ENCODE measurements at regions not wholly inside any gene's neighbourhood (a gene's known extent, or its start where the extent isn't known, plus 50 kb on each side); places are given as distances from the start of the nearest gene placed in this dataset.
"Not testable (repeated sequence)": the region's sequence is repeated elsewhere in the genome, so short reads cannot be mapped to it uniquely, and the experiment has no call there.

DNA sequence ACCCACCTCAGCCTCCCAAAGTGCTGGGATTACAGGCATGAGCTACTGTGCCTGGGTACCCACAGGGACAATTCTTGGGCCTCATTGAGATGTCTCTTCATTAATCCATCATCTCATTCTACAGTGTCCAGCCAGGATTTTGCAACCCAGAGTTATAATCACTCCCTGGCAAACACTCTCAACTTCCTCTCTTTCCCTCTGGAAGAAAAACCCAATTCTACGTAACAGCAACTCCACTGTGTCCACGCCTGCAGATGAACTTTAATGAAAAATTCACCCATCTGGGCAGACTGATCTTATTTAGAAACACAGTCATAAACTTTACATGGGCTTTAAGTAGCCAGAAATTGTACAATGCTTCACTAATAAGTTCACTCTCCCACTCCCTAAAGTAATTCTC lies 90.1 kb upstream of the ABCC4 start:
- DNase-seq, result no peak

DNA sequence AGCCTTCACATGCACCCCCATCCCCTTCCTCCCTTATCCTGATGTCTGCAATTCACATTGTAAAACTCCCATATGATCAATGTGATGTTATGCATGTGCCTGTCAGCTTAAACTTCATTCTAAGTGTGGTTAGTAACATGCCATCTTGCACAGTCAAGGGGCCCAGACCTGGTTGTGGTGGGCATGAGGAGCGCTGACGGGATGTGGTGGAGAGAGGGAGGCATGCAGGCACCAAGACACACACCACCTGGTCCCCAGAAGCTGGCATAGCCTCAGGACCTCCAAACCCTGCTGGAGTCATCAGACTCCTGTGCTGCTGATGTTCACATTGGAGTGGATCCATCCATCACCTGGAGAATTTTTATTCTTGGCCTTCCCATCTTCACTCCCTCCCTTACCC lies 90.5 kb upstream of the ABCC4 start:
- no peak for DNase-seq

DNA sequence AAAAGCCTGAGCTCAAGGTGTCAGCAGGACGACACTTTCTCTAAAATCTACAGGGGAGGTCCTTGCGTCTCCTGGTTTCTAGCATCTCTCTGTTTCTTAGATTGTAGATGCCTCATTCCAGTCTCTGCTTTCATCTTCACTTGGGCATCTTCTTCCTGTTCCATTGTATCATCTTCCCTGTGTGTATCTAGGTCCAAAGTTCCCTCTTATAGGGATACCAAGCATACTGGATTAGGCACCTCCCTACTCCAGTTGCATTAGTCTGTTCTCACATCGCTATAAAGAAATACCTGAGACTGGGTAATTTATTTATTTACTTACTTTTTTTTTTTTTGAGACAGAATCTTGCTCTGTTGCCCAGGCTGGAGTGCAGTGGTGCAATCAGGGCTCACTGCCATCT lies 91.3 kb upstream of the ABCC4 start:
- no peak for DNase-seq

GRCh38 chr13:95403349-95404140 lies 102.3 kb upstream of the ABCC4 start:
- DNase-seq, result no peak

DNA sequence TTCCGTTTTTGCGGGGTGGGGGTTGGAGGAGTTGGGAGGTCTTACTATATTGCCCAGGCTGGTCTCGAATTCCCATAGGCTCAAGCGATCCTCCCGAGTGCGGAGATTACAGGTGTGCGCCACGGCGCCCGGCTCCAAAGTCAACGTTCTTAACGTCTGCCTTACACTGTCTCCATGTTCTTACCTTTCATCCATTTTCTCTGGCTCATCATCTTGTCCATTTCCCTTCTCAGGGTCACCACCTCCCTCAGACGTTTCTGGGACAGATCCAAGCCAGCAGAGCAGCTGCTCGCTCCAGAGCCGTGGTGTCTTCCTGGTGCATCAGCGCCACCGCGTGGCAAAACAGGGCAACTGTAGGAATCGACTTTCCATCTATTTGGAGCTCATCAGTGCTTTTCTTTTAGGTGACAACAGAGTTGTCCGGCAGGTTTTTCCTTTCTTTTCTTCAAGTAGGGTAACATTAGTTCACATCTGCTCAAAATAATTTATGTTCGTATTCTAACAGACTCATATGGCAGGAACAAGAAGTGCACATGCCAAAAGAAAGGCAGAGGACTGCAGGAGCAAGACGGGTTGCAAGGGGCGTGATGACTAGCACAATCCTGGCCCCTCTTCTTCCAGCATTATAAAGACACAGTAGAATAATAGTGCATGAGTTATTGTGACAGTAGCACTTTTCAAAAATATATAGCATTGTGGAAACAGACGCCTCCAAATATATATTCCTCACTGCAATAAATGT lies 103.1 kb upstream of the ABCC4 start:
- DNase-seq, result peak; percentile 64

GRCh38 chr13:95406176-95406575 lies 104.9 kb upstream of the ABCC4 start:
- DNase-seq, result no peak

DNA sequence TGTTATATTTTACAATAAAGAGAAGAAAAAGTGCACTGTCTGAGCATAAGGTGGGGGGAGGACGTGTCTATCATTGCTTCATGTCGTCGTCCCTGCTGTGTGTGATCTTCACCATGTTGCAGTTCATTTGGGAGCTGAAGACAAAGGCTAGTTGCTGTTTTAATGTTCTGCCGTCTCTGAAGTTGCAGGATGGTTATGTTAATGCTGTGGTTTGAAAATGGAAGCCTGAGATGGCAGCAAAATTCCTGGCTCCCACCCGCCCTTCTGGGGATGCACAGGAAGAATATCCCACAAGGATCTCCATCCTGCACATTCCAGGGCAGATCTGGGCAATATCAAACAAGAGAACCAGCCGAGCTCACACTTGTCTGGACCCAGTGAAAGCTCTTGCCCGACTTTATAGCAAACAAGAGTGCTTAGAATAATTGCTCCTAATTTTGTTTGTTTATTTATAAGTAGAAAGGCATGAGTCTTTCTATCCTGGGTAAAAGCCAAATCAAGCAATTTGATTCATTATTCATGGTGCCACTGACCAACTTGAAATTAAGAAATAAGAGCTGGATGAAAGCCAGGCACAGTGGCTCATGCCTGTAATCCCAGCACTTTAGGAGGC lies 110.3 kb upstream of the ABCC4 start:
- DNase-seq, result no peak

GRCh38 chr13:95418946-95419345 lies 117.7 kb upstream of the ABCC4 start:
- DNase-seq, result no peak

GRCh38 chr13:95420501-95420900 lies 119.2 kb upstream of the ABCC4 start:
- DNase-seq, result no peak

GRCh38 chr13:95426631-95427030 lies 125.4 kb upstream of the ABCC4 start:
- DNase-seq, result no peak

GRCh38 chr13:95430525-95430924 lies 122.0 kb upstream of the CLDN10 start:
- DNase-seq, result not testable (repeated sequence)

DNA sequence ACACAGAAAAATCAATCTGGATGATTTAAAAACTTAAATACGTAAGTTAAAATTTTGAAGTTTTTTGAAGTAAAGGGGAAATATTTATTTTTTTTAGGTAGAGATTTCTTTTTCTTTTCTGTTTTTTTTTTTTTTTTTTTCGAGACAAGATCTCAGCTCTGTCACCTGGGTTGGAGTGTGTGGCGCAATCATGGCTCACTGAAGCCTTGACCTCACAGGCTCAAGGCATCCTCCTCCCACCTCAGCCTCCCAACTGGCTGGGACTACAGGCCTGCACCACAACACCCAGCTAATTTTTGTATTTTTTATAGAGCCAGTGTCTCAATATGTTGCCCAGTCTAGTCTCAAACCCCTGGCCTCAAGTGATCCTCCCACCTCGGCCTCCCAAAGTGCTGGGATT lies 120.4 kb upstream of the CLDN10 start:
- DNase-seq, result no peak

- no peak for DNase-seq
Observed at GRCh38 chr13:95433537-95433936, 119.0 kb upstream of the CLDN10 start.

- no peak for DNase-seq
Observed at GRCh38 chr13:95434111-95434510, 118.4 kb upstream of the CLDN10 start.

- no peak for DNase-seq
Observed at GRCh38 chr13:95437561-95437960, 115.0 kb upstream of the CLDN10 start.

DNA sequence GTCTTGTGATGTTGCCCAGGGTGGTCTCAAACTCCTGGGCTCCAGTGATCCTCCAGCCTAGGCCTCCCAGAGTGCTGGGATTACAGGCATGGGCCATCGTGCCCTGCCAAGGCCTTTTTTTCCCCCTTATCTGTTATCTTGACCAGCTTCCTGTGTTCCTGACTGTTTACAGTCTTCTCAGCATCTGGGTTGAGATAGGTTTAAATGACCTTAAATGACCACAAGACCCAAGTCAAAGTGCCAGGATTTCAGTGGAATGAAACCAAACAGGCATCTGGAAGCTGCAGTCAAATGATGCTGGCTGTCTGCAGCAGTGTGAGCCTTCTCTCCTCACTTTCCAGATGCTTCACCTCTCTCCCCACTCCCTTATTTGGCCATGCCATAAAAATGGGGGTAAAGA lies 114.2 kb upstream of the CLDN10 start:
- DNase-seq, result no peak

DNA sequence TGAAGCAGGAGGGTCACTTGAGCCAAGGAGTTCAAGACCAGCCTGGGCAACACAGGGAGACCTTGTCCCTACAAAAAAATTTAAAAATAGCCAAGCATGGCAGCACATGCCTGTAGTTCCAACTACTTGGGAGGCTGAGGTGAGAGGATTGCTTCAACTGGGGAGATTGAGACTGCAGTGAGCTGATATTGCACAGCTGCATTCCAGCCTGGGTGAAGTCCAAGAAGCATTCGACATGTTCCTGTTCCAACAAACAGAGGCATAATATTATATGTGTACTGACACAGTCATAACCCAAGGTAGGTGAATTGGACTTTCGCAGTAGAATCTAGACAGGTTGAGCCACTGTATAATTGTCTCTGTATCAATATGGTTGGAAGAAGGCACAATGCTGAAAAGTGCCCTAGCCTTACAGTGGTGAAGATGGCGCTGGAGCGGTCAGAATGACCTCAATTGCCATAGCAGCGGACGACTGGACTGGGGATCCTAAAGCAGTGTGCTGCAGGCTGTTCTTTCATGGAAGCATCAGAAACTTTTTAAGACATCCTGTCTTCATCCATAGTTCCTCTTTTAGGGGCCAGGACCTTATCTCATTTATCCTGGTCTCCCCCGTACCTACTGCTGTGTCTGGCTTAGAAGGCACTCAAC lies 112.0 kb upstream of the CLDN10 start:
- DNase-seq, result no peak

- DNase-seq, result no peak
Observed at GRCh38 chr13:95441326-95441725, 111.2 kb upstream of the CLDN10 start.

- DNase-seq, result no peak
Observed at GRCh38 chr13:95444006-95444730, 108.4 kb upstream of the CLDN10 start.

DNA sequence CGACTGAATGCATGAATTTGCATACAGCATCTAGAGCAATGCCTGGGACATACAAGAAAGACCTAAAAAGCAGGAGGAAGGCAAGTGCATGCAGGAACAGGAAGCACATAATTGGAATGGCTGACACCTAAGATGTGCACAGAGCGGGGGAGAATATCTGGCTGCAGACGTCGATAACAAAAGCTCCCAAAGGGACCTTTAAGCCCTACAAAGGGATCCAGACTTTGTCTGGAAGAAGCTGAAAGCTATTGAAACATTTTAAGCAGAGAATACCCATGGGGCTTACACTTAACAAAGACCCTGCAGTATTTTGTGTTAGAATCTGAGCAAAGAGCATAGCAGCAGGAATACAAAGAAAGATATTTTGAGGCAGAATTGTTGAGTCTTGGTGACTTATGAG lies 107.4 kb upstream of the CLDN10 start:
- DNase-seq, result no peak

GRCh38 chr13:95447814-95448213 lies 104.7 kb upstream of the CLDN10 start:
- no peak for DNase-seq

GRCh38 chr13:95451656-95452055 lies 100.9 kb upstream of the CLDN10 start:
- DNase-seq, result no peak

- DNase-seq, result no peak
Observed at GRCh38 chr13:95452375-95452774, 100.1 kb upstream of the CLDN10 start.
